ENCODE measurements at regions not wholly inside any gene's neighbourhood (a gene's known extent, or its start where the extent isn't known, plus 50 kb on each side); places are given as distances from the start of the nearest gene placed in this dataset.

- no peak for DNase-seq (ENCODE audit: low read depth)
These were observed 339.8 kb downstream of the PRDM2 start for GRCh38 chr1:14039582-14040430.

- DNase-seq (ENCODE audit: low read depth), result no peak
These were observed 350.0 kb downstream of the PRDM2 start for GRCh38 chr1:14049965-14050364.

GRCh38 chr1:14055442-14056223, 355.6 kb downstream of the PRDM2 start:
- DNase-seq (ENCODE audit: low read depth), result no peak

GRCh38 chr1:14057640-14058039, 357.7 kb downstream of the PRDM2 start:
- DNase-seq (ENCODE audit: low read depth), result no peak

GRCh38 chr1:14061204-14061603, 361.2 kb downstream of the PRDM2 start:
- no peak for DNase-seq (ENCODE audit: low read depth)

GRCh38 chr1:14061722-14062121, 361.7 kb downstream of the PRDM2 start:
- DNase-seq (ENCODE audit: low read depth), result no peak

GRCh38 chr1:14062669-14063068, 362.7 kb downstream of the PRDM2 start:
- DNase-seq (ENCODE audit: low read depth), result no peak

GRCh38 chr1:14064649-14065442, 364.9 kb downstream of the PRDM2 start:
- DNase-seq (ENCODE audit: low read depth), result no peak

- DNase-seq (ENCODE audit: low read depth), result no peak
These were observed 365.5 kb downstream of the PRDM2 start for GRCh38 chr1:14065486-14065885.

GRCh38 chr1:14067036-14067435, 367.0 kb downstream of the PRDM2 start:
- no peak for DNase-seq (ENCODE audit: low read depth)

GRCh38 chr1:14067711-14068110, 367.7 kb downstream of the PRDM2 start:
- DNase-seq (ENCODE audit: low read depth), result no peak

- DNase-seq (ENCODE audit: low read depth), result no peak
These were observed 371.6 kb downstream of the PRDM2 start for GRCh38 chr1:14071581-14071980.

GRCh38 chr1:14080653-14081052, 380.7 kb downstream of the PRDM2 start:
- no peak for DNase-seq (ENCODE audit: low read depth)

- DNase-seq (ENCODE audit: low read depth), result no peak
These were observed 382.3 kb downstream of the PRDM2 start for GRCh38 chr1:14082331-14082730.

GRCh38 chr1:14083277-14083676, 383.3 kb downstream of the PRDM2 start:
- DNase-seq (ENCODE audit: low read depth), result no peak

- DNase-seq (ENCODE audit: low read depth), result no peak
These were observed 383.7 kb downstream of the PRDM2 start for GRCh38 chr1:14083706-14084105.

- no peak for DNase-seq (ENCODE audit: low read depth)
These were observed 390.1 kb downstream of the PRDM2 start for GRCh38 chr1:14090062-14090461.

GRCh38 chr1:14090531-14090930, 390.5 kb downstream of the PRDM2 start:
- DNase-seq (ENCODE audit: low read depth), result no peak

GRCh38 chr1:14094611-14095400, 394.8 kb downstream of the PRDM2 start:
- DNase-seq (ENCODE audit: low read depth), result no peak

- DNase-seq (ENCODE audit: low read depth), result no peak
These were observed 398.4 kb downstream of the PRDM2 start for GRCh38 chr1:14098294-14098913.

- DNase-seq (ENCODE audit: low read depth), result no peak
These were observed 400.5 kb downstream of the PRDM2 start for GRCh38 chr1:14100444-14100843.

Measured in stimulated activated CD4-positive, alpha-beta T cell treated with anti-CD3 and anti-CD28 coated beads, Interleukin-2, amount 100 ng/mL, for 4 hours (primary cell).